K562 (cell line): ENCODE measurements at regions not wholly inside any gene's neighbourhood (a gene's known extent, or its start where the extent isn't known, plus 50 kb on each side); places are given as distances from the start of the nearest gene placed in this dataset.

Experiments used
- ATAC-seq: fragments of 200-7000 bp; cut with Tn5 transposase; 3 replicates; pipeline ENCODE4 v1.9.1; 2020; ENCODE audit warnings: moderate library complexity
- BruUV-seq: library from RNA; stranded (reverse); fragments of 400-500 nt; replicated peaks from 2 replicates; lab custom pipeline; 2021; lab: Mats Ljungman, UMichigan
- CTCF ChIA-PET: fragments of 300-600 bp; formaldehyde crosslinking; extraction: SDS; loops from one replicate; lab custom pipeline; 2021; ENCODE audit warnings: low intra/inter-chr PET ratio; lab: Yijun Ruan, JAX
- POLR2A ChIA-PET: fragments of 300-600, 350-650 bp; sonication (Branson Sonifier 250); formaldehyde crosslinking; extraction: SDS; loops from one replicate; lab custom pipeline; 2021; ENCODE audit warnings: antibody characterized with exemption, inconsistent platforms; lab: Yijun Ruan, JAX
- DNase-seq, 4 experiments: peaks; one replicate each; pipeline versions ENCODE4 v3.0.0 to v3.0.0-alpha.2; 2011 to 2018; ENCODE audit warnings: low spot score in 3 of 4, mixed read lengths in 3 of 4; ENCODE audit errors: extremely low read depth in 1 of 4
- FAIRE-seq: peaks from 2 replicates; lab custom pipeline; 2011; peaks lifted over from hg19 to GRCh38; lab: Jason Lieb, UNC
- H2AFZ ChIP-seq: 2 replicates; pipeline ENCODE4 v1.6.0; 2011; ENCODE audit warnings: low read depth, low read length, control low read depth, inconsistent platforms
- H3K27ac ChIP-seq: fragments of 200-600 bp; 3 replicates; pipeline ENCODE4 v1.8.0; 2011; ENCODE audit warnings: low read depth, mild to moderate bottlenecking, control low read depth, inconsistent platforms, low read length, moderate library complexity, mixed read lengths; ENCODE audit errors: extremely low read depth
- H3K27me3 ChIP-seq, 2 experiments: fragments of 300-600 bp in 1 of 2; 2 replicates in 1 of 2; 3 replicates in 1 of 2; pipeline versions ENCODE4 v1.6.0 to v1.8.0; 2011; ENCODE audit warnings: inconsistent platforms in 2 of 2, low read length in 2 of 2, mild to moderate bottlenecking in 1 of 2, mixed read lengths in 1 of 2, moderate library complexity in 1 of 2; ENCODE audit not compliant: control insufficient read depth in 2 of 2, insufficient read depth in 2 of 2
- H3K36me3 ChIP-seq: fragments of 300-600 bp; 3 replicates; pipeline ENCODE4 v1.8.0; 2011; ENCODE audit warnings: mild to moderate bottlenecking, low read length, inconsistent platforms; ENCODE audit not compliant: control insufficient read depth, insufficient read depth
- H3K4me1 ChIP-seq, 2 experiments: fragments of 200-600 bp in 1 of 2; replicated peaks in 1 of 2; 2 replicates in 1 of 2; 3 replicates in 1 of 2; pipeline versions ENCODE4 v1.5.1 to v1.8.0; 2011; ENCODE audit warnings: inconsistent platforms in 2 of 2, low read length in 2 of 2, mild to moderate bottlenecking in 1 of 2, mixed read lengths in 1 of 2, moderate library complexity in 1 of 2; ENCODE audit not compliant: control insufficient read depth in 2 of 2, insufficient read depth in 2 of 2
- H3K4me2 ChIP-seq: 2 replicates; pipeline ENCODE4 v1.6.1; 2011; ENCODE audit warnings: low read length, control low read depth, inconsistent platforms, mixed read lengths; ENCODE audit not compliant: insufficient read depth
- H3K4me3 ChIP-seq: fragments of 200-600 bp; sonication (generic), shearing (Covaris generic); 2 replicates; pipeline ENCODE4 v1.5.1; 2016; ENCODE audit warnings: control low read depth, inconsistent platforms
- H3K79me2 ChIP-seq: fragments of 200-600 bp; 3 replicates; pipeline ENCODE4 v1.8.0; 2011; ENCODE audit warnings: low read length, inconsistent platforms; ENCODE audit not compliant: control insufficient read depth, insufficient read depth
- H3K9ac ChIP-seq, 2 experiments: 2 replicates each; pipeline versions ENCODE4 v1.6.0 to v1.6.1; 2011; ENCODE audit warnings: low read depth in 2 of 2, low read length in 2 of 2, control low read depth in 1 of 2, inconsistent platforms in 1 of 2, mild to moderate bottlenecking in 1 of 2, mixed read lengths in 1 of 2; ENCODE audit not compliant: insufficient read depth in 1 of 2
- H3K9me1 ChIP-seq: one replicate; pipeline ENCODE4 v1.6.0; 2011; ENCODE audit warnings: inconsistent platforms, mild to moderate bottlenecking, low read length, moderate library complexity; ENCODE audit not compliant: control insufficient read depth, insufficient read depth
- H3K9me3 ChIP-seq: replicated peaks from 2 replicates; pipeline ENCODE4 v1.5.1; 2011; ENCODE audit warnings: low read depth, low read length, inconsistent platforms; ENCODE audit not compliant: control insufficient read depth, insufficient read depth
- H4K20me1 ChIP-seq: replicated peaks from 2 replicates; pipeline ENCODE4 v1.6.1; 2011; ENCODE audit warnings: low read length, inconsistent platforms, mixed read lengths; ENCODE audit not compliant: control insufficient read depth, insufficient read depth
- ATF1 ChIP-seq, 2 experiments: fragments of 450-650 bp in 1 of 2; IDR thresholded peaks; 2 replicates each; pipeline ENCODE4 v1.6.1; 2016; ENCODE audit warnings: missing compliant biosample characterization in 1 of 2, missing genetic modification characterization in 1 of 2
- BCL6 ChIP-seq: fragments of 250-450 bp; sonication (Bioruptor Pico); IDR thresholded peaks from 2 replicates; pipeline ENCODE4 v1.4.0; 2020
- BRF2 ChIP-seq: IDR thresholded peaks from 3 replicates; pipeline ENCODE4 v1.6.1; 2011; ENCODE audit warnings: borderline replicate concordance, mild to moderate bottlenecking; ENCODE audit not compliant: insufficient read length, insufficient read depth
- CBFA2T3 ChIP-seq: fragments of 450-650 bp; IDR thresholded peaks from 2 replicates; pipeline ENCODE4 v1.6.1; 2017
- FOXA3 ChIP-seq, 2 experiments: fragments of 450-650 bp in 1 of 2; sonication (generic) in 1 of 2; formaldehyde crosslinking; IDR thresholded peaks in 1 of 2; conservative IDR thresholded peaks in 1 of 2; 2 replicates each; pipeline versions ENCODE4 v1.4.0 to v1.8.0; 2020 to 2022; ENCODE audit warnings: mild to moderate bottlenecking in 2 of 2, missing genetic modification reagents in 1 of 2
- GTF2F1 ChIP-seq: IDR thresholded peaks from 2 replicates; pipeline ENCODE4 v1.6.1; 2011; ENCODE audit warnings: low read depth, low read length, improper control_type of control experiment
- MEF2D ChIP-seq: conservative IDR thresholded peaks from 2 replicates; pipeline ENCODE4 v1.6.1; 2016; ENCODE audit warnings: low read depth, missing genetic modification characterization, missing compliant biosample characterization
- NFIC ChIP-seq: fragments of 450-650 bp; IDR thresholded peaks from 2 replicates; pipeline ENCODE4 v1.6.1; 2017; ENCODE audit warnings: mild to moderate bottlenecking, inconsistent platforms
- NRF1 ChIP-seq, 2 experiments: fragments of 450-650 bp; IDR thresholded peaks in 1 of 2; conservative IDR thresholded peaks in 1 of 2; 2 replicates each; pipeline ENCODE4 v1.6.1; 2014; ENCODE audit warnings: mild to moderate bottlenecking in 2 of 2
- POLR3G ChIP-seq: IDR thresholded peaks from 2 replicates; pipeline ENCODE4 v1.6.1; 2011; ENCODE audit not compliant: insufficient read length, insufficient replicate concordance; ENCODE audit errors: extremely low read depth
- SOX6 ChIP-seq: fragments of 450-650 bp; IDR thresholded peaks from 2 replicates; pipeline ENCODE4 v1.6.1; 2014; ENCODE audit warnings: mild to moderate bottlenecking
- TCFL5 ChIP-seq: fragments of 250-450 bp; sonication (Bioruptor Pico); conservative IDR thresholded peaks from 2 replicates; pipeline ENCODE4 v1.6.1; 2021; ENCODE audit warnings: mild to moderate bottlenecking, moderate library complexity, matching md5 sums
- ZFPM2 ChIP-seq: fragments of 250-450 bp; sonication (Bioruptor Pico); IDR thresholded peaks from 2 replicates; pipeline ENCODE4 v1.5.1; 2022; ENCODE audit warnings: mild to moderate bottlenecking
- ZNF444 ChIP-seq: fragments of 250-450 bp; sonication (Bioruptor Pico); IDR thresholded peaks from 2 replicates; pipeline ENCODE4 v1.4.0; 2020; ENCODE audit warnings: mild to moderate bottlenecking, moderate library complexity
- ZNF589 ChIP-seq: fragments of 200-800 bp; sonication (Bioruptor generic); IDR thresholded peaks from 2 replicates; pipeline ENCODE4 v1.6.1; 2016; ENCODE audit warnings: low read depth, missing genetic modification characterization, missing compliant biosample characterization
- WGBS: fragments of 100-300 bp; shearing (Covaris generic); methylation state at CpG from one replicate; pipeline ENCODE4 v1.1.6; 2016; ENCODE audit warnings: low coverage, mixed read lengths; ENCODE audit not compliant: insufficient coverage; ENCODE audit errors: missing lambda C conversion rate; 5-methylcytosine and 5-hydroxymethylcytosine counted together
- in situ Hi-C: fragments of 300-500 bp; cut with MboI; formaldehyde crosslinking; loops from 4 replicates; pipeline ENCODE4 v1.15.0; 2018; ENCODE audit warnings: inconsistent platforms, mixed read lengths
- intact Hi-C: fragments of 100-400 bp; cut with micrococcal nuclease; formaldehyde crosslinking; loops from 2 replicates; pipeline ENCODE4 v1.14.2; 2022
- TF ChIP-seq, protein P1 (sequence below): sonication (generic); formaldehyde crosslinking; IDR thresholded peaks from 2 replicates; pipeline ENCODE4 v1.8.0; 2022; ENCODE audit warnings: mild to moderate bottlenecking, missing genetic modification reagents

DNA sequence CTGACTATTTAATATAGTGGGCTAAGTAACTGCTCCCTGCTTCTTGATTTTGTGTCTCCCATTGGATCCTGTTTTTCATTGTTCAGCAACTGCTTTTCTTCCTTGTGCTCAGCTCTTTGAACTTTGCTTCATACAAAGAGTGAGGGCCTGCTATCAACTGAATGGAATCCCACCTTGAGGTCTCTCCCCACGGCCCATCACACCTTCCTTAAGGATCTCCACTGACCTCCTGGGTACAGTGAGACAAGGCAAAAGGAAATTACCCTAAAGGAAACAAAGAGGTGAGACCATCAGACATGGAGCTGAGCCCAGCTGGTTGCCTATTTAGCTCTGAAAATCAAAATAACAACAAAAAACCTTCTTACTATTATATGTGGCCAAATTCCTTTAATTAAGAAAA is 91.3 kb upstream of the RPL34 start (continued):
- TF ChIP-seq, protein P1, sequence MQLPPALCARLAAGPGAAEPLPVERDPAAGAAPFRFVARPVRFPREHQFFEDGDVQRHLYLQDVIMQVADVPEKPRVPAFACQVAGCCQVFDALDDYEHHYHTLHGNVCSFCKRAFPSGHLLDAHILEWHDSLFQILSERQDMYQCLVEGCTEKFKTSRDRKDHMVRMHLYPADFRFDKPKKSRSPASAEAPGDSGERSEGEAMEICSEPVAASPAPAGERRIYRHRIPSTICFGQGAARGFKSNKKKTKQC (CRISPR knock-in tag) = no peak
- TF ChIP-seq NRF1 (conservative IDR thresholded peaks at IDR 0.05 in 1 of 2, IDR thresholded peaks at IDR 0.05 in 1 of 2) (no peak), ATF1 (CRISPR knock-in tag; IDR thresholded peaks at IDR 0.05) (no peak), ATF1 (tag; IDR thresholded peaks at IDR 0.05) (no peak), SOX6 (no peak), ZNF589 (no peak), ZNF444 (CRISPR knock-in tag) (no peak), BCL6 (no peak)

- Histone ChIP-seq H3K27me3 (peaks cover 2 to 9% of the 10 kb centered on the region in 2 experiments; a peak in 2 of 5 replicates), H3K79me2 (no peaks in the 10 kb centered on the region)
- CTCF ChIA-PET = no interaction called here
- no peak for TF ChIP-seq GTF2F1
- no peak for TF ChIP-seq POLR3G
- no peak for TF ChIP-seq BRF2
- no peak for TF ChIP-seq CBFA2T3
- TF ChIP-seq NFIC = no peak
- no peak for TF ChIP-seq TCFL5 (CRISPR knock-in tag)
- TF ChIP-seq FOXA3 (CRISPR knock-in tag; conservative IDR thresholded peaks at IDR 0.05 in 1 of 2, IDR thresholded peaks at IDR 0.05 in 1 of 2) = no peak
- no peak for TF ChIP-seq MEF2D
- TF ChIP-seq ZFPM2 (CRISPR knock-in tag) = no peak
- TF ChIP-seq, all 486 proteins: peak for 0
- Histone ChIP-seq H3K4me3 (no peak overlapping the region), H3K9me1 (no peaks in the 10 kb centered on the region), H3K4me1 (no peaks in the 10 kb centered on the region), H3K9ac (no peak overlapping the region), H3K36me3 (no peaks in the 10 kb centered on the region), H3K9me3 (no peaks in the 10 kb centered on the region), H2AFZ (no peak overlapping the region), H3K27ac (no peak overlapping the region), H3K4me2 (no peak overlapping the region), H4K20me1 (no peaks in the 10 kb centered on the region)
- no peak for FAIRE-seq
- DNase-seq = no peak
- intact Hi-C loops (no loop called here), in situ Hi-C loops (no loop called here)
- BruUV-seq = no TSS peak
- ATAC-seq = no peak
- POLR2A ChIA-PET = interaction anchor here (1.6 kb wide), 1 partner anchor 17 kb away, joined by 4 read pairs; no protein-coding TSS in a partner anchor
- 4% methylated on average over 2 of the region's 2 CpGs for WGBS
Observed at GRCh38 chr4:108527723-108528122, 92.7 kb upstream of the RPL34 start.
